ENCODE measurements at regions not wholly inside any gene's neighbourhood (a gene's known extent, or its start where the extent isn't known, plus 50 kb on each side); places are given as distances from the start of the nearest gene placed in this dataset.

- TF ChIP-seq CTCF (optimal IDR thresholded peaks at IDR 0.05 in 1 of 3, IDR thresholded peaks at IDR 0.05 in 1 of 3, conservative IDR thresholded peaks at IDR 0.05 in 1 of 3; ENCODE audit: extremely low read depth in 1 of 3, insufficient read depth in 2 of 3, low read length in 3 of 3), result no peak
- no peak for TF ChIP-seq EZH2 (IDR thresholded peaks at IDR 0.05; ENCODE audit: low read length)
These were observed 173.7 kb downstream of the BUB3 start for GRCh38 chr10:123327896-123328295.
